ENCODE measurements at regions not wholly inside any gene's neighbourhood (a gene's known extent, or its start where the extent isn't known, plus 50 kb on each side); places are given as distances from the start of the nearest gene placed in this dataset.
"Not testable (repeated sequence)": the region's sequence is repeated elsewhere in the genome, so short reads cannot be mapped to it uniquely, and the experiment has no call there.

DNA sequence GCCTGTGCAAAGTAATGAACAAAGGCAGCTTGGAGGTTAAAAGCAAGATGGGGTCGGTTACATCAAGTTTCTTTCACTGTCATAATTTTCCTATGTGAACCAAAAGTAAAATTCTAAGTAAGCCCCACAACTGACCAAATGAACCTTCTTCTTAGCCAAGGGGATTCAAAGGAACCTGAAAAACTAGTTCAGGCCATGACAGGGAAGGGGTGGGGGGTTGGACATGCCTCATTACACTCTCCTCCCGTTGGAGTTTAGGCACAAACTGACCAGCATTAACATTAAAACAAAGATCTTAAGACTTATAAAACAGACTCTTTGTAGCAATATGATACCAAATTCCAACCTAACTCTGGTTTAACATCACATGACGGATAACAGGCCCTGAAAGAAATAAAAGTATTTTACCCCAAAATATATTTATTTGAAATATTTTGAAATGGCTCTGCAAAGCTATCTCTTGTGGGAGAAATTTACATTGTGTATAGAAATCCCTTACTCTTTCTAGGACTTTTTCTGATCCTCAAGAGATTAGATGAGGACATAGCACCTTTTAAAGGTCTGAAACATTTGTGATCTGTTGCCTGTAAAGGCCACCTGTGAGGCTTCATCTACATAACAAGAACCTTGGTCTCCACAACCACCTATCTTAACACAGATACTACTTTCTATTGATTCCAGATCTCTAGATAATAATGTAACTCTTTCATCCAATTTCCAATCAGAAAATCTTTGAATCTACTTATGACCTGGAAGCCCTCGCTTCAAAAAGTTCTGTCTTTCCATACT lies 1829.0 kb upstream of the MIR17HG start:
- DNase-seq, result no peak

DNA sequence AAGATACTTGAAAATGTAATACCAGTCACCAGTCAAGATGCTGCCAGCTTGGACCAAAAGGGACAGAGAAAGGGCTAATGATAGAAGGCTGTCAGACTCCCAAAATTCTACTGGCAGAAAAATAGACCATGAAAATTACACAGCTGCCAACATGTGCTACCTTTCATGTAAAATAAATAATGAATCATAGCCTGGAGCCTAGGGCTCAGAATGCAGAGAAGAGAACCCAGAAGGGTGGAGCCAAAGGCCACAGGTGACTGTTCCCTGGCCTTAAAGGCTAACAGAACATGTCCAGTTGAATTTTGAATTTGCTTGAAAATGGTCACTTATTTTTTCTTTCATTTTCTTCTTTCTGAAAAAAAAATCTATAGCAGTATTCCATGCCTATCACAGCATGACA lies 1827.0 kb upstream of the MIR17HG start:
- no peak for DNase-seq

DNA sequence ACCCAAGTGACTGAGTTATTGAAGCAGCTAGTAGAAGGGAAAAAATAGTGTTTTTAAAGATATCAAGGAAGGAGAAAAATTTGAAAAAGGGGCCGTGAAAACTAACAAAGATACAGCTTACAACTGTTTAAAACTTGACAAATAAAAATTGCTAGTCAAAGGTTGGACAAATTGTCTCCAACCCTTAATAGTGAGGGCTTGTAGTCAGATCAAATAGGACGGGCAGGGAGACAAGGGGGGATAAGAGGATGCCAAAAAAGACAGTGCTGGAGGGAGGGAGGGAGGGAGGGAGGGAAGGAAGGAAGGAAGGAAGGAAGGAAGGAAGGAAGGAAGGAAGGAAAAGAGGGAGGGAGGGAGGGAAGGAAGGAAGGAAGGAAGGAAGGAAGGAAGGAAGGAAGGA lies 1825.8 kb upstream of the MIR17HG start:
- DNase-seq, result not testable (repeated sequence)

DNA sequence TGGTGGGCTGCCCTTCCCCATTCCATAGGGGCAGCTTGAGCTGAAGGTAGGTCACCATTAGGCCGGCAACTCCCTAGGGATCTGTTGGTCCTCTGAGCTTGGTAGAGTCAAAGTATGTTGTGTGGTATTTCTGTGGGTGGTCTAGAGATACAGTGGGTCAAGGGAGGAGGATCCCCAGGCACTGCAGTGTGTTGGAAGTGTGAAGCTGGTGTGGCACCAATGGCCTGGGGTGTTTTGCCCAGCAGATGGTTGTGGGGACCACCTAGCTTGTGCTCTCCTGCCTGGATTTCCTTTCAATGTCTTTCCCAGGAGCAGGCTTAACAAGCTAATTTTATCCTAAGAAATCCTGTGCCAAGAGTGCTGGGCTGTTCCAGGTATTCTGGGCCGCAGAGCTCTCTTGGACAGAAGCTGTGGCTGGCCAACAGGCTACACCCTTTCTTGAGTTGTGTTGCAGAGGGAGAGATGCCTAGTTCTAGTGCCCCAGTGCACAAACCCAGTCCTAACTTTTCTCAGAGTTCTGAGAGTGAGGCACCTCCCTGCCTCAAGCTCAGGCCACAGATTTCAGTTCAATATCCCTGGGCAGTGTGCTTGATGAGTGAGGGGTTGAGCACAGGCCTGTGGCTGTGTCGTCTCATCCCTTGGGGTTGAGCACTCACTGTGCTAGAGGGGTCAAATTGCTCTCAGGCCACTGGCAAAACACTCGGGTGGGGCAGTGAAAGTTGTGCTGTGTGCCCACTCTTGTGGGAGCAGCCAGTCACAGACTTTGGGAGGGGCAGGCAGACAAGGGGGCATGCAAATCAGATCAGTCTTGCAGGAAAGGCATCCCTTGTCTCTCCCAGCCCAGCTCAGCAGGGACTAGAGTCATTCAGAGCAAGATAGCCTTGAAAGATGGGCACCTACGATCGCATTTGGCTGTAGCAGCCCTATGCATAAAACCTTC lies 1806.1 kb upstream of the MIR17HG start:
- DNase-seq, result no peak

DNA sequence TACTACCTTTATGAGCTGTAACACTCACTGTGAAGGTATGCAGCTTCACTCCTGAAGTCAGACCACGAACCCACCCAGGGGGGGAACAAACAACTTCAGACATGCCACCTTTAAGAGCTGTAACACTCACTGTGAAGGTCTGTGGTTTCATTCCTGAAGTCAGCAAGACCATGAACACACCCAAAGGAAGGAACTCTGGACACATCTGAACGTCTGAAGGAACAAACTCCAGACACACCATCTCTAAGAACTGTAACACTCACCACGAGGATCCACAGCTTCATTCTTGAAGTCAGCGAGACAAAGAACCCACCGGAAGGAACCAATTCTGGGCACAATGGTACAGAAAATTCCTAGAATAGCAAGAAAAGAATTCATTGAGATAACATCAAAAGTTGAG lies 1796.5 kb upstream of the MIR17HG start:
- no peak for DNase-seq

DNA sequence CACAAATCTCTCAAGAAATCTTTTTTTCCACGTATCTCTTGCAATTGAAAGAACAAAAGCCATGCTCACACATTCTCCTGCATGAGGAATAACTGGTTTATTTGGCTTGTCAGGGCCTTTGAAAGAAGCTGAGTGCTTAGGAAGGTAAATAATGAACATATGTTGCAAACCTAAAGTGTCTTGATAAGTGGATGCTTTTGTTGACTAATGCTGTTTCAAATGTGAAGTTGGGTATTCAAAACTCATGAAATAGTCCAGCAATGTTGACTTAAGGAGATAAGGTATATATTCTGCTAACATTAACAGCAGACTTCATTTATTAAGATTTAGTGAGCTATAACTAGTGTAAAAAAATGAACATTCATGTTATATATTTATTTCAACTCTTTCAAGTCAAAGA lies 1792.7 kb upstream of the MIR17HG start:
- no peak for DNase-seq

DNA sequence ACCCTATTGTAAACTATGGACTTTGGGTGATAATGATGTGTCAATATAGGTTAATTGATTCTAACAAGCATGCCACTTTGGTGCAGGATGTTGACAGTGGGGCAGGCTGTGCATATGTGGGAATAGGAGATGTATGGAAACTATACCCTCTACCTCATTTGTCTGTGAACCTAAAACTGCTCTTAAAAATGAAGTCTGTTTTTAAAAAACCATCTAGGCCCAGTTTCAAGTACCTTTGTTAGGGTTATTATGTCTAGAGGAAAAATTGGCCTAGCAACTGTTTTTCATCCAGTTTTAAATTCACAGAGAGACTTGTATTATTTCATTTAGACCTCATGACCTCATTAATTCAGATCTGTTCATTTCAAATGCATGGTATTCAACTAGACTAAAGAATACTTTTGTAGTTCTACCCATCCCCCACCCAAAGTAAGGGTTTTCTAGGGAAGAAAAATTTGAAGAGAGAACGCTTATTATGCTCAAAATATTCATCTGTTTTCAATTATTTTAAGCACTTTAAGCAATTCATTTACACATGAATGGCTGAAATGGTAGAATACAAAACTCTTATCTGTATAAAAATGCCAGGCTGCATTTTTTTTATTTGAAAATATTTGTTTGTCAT lies 1781.9 kb upstream of the MIR17HG start:
- no peak for DNase-seq

DNA sequence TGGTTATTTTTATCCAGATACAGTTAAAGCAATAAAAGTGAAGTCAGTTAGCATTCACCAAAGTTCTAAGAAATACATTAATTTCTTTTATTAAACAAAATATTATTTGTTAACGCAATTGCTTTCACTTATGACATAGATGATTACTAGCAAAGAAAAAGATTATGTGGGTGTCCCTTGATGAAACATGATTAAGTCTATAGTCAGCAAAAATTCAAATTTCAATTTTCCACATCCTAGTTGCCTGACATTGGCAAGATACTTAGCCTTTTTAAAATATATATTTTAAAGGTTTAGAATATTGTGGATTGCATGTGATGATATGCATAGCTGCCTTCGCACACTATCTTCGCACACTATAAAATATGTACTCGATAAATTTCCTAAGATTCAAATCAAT lies 1780.5 kb upstream of the MIR17HG start:
- no peak for DNase-seq

DNA sequence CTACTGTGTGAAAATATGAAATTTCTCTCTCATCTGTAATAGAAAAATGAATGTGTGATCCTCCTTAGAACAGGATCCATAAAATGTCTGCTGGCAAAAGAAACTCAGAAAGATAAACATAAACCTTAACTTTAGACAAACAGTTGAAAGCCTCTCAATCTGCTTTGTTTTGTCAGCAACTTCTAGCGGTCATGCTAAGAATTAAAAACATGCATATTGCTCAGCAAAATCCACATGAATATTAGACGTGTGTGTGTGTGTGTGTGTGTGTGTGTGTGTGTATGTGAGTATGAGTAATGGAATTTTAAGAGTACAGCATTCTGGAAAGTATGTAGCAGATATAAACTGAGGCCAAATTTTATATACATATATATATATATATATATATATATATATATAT lies 1779.2 kb upstream of the MIR17HG start:
- no peak for DNase-seq

DNA sequence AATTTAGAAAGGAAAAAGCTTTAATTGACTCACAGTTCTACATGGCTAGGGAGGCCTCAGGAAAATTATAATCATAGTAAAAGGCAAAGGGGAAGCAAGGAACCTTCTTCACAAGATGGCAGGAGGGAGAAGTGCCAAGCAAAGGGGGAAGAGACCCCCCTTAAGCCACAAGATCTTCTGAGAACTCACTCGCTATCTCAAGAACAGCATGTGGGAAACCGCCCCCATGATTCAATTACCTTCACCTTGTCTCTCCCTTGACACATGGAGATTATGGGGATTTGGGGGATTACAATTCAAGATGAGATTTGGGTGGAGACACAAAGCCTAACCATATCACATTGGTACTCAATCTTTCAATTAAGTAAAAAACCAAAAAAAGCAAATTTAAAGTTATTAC lies 1778.7 kb upstream of the MIR17HG start:
- no peak for DNase-seq

DNA sequence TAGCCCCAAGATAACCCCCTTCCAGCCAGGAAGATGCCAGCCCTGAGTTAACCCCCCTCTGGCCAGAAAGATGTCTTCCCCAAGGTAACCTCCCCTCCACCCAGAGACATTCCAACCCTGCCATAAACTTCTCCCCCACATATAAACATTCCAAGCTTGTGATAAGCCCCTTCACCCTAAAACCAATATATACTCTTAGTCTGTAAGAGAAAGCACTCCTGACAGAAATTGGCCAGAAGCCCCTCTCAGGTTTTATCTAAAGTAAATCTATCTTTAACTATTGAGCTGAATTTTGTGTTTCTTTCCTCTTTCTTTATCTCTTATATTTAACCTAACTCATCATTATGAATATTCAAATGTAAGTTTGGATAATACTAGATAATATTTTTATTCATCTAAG lies 1775.8 kb upstream of the MIR17HG start:
- DNase-seq, result no peak

DNA sequence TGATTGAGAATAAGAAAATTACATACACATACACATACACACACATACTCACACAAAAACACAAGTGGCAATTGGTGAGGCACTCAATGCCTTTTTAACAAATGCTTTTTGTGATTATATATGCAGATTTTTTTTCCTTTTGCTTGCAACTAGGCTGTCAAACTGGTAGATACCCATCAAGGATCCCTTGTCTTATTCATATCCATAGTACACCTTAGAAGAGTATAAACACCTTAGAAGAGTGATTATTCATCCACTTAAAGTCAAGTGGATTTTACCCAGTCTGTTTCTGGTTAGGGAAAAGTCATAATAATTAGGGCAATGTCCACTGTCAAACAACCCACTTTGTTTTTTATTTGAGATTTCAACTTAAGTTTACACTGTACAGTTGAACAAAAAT lies 1773.4 kb upstream of the MIR17HG start:
- DNase-seq, result no peak

DNA sequence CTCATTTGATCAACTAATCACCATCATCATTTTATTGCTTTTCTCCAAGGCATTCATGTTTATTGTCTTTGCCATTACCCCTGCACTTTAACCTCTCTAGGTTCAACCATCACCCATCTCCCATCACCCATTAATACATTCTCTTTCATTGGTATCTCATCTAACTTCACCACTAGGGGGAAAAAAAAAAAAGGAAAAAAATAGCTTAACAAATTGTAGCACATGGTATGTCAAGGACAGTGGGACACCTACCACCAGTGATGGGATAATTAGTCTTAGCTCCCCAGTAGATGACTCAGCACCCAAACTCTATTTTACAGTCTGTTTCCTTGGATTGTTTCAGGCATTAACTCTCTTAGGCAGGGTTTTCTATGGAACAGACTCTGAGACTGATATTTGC lies 1770.2 kb upstream of the MIR17HG start:
- DNase-seq, result no peak

DNA sequence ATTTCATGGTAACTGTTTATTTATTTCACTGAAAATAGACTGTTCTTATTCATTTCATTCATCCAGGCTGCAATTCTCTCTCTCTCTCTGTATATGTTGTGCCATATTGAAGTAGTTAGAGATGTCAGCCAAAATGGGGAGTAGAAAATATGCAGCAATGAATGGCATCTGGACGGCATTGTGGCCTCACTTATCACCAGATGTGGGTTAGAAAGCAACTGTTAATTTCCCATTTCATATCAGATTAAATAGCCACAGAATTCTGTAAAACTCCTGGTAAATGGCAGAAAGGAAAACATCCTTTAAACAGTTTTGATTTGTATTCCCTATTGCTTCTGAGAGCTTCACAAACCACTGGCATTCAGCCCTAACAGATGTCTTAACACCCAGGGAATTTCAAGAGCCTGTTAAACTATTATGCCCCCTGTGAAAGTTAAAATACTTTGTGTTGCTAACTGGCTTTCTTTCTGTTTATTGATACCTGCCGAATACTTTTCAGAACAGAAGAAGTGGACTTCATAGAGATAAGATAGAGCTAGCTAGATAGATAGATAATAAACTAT lies 1763.3 kb upstream of the MIR17HG start:
- DNase-seq, result no peak

DNA sequence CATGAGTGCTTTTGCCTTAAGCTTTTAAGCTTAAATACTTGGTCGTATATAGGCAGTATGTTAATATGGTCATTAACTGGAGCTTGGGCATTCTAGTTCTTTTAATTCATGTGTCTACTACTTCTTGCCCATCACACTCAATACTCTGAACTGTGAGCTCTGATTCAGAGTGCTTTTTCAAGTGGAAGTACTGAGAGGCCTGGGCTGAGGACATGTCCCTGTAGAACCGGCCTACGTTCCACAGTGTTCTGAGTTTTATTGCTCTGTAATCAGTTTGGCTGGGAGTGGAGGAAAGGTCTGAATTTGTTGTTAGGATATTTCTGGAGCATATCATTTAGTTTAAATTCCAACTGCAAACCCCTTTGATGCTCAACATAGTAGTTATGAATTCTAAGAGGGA lies 1744.8 kb upstream of the MIR17HG start:
- no peak for DNase-seq

DNA sequence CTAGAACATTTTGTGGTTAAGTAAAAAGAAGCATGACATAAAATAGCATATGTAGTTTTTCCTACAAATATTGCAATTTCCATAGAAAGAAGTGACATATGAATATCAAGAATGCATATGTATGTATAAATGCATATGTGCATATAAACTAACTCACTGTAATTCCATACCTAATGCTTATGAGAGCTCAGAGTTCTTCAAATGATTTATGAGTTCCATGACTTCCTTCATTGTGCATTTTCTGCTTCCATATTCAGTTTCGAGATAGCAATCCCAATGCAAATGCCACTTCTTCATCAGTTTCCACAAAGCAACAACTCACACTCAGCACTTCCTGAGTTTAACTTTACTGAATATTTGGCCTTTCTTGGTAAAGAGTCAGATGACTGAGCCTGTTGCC lies 1744.3 kb upstream of the MIR17HG start:
- DNase-seq, result no peak

DNA sequence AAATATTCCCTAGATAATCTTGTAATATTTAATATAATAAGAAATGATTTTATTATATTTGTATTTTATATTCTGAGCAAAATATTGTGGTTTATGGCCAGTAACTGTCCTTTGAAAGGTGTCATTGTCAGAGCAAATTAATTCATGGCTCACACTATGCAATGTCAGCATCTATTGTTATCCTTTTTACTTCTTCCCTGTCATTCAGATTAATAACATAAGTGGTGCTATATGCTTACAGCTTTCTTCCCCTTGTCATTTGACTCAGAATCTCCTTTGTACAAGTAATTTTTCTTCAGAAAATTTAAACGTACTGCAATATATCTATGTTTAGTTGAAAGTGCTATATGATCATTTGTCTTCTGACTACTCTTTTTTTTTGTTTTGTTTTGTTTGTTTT lies 1738.2 kb upstream of the MIR17HG start:
- DNase-seq, result no peak

DNA sequence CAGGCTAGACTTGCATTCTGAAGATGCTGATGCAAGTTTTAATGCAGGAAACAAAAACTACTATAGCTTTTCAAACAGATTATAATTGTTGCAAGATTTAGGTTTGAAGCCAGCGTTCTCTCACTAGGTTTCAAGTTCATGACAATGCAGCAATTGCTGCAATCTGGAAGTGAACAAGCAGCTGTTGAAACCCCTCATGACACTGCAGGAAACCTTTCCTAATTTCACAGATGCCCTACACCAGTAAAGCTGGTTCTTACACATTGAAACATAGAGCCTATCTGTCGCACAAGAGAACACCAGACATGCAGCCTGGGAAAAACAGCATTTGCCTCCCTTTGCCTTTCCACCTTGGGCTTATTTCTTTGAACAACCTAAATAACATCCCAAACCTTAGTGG lies 1737.2 kb upstream of the MIR17HG start:
- DNase-seq, result no peak

DNA sequence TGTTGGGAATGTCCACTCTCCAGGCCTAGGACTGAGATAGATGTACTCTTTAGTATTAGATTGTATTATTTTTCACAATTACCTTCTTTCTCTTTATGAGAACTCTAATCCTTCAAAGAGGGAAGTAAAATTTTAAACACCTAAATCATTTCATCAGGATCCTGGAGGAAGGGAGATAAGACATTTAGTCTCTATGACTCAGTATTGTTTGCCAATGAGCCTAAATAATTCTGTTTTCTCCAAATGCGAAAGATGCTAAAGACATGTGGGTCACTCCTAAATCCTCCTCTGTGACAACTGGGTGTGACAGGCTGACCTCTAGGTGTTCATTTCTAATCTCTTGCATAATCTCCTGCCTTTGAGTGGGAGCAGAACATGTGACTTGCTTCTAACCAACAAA lies 1736.6 kb upstream of the MIR17HG start:
- no peak for DNase-seq

DNA sequence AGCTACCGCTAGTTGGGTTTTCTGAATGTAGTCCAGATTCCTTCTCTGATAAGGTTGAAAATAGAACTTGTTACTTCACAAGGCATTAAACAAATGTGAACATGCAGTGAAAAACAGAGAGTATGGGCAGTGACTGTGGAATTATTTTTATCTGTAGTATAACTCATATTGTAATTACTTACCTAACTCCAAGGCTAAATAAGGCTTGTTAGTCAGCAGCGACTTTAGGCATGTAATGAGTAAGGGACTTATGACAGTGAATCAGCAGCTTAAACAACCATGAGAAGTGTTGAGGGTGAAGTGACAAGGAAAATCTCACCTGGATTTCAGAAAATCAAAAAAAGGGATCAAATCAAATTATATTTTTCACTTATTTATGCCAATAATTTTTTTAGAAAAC lies 1719.5 kb upstream of the MIR17HG start:
- no peak for DNase-seq

DNA sequence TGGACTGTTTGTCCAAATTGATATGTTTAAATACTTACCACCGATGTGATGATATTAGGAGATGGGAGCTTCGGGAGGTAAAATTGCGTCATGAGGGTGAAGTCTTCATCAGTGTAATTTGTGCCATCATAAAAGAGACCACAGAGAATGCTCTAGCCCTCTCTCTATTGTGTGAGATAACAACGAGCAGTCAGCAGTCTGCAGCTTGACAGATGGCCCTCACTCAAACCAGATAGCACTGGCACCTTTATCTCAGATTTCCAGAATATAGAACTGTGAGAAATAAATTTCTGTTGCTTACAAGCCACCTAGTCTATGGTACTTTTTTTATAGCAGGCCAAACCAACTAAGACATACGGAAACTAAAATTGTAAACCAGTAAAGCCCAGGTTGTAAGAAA lies 1718.9 kb upstream of the MIR17HG start:
- DNase-seq, result no peak

DNA sequence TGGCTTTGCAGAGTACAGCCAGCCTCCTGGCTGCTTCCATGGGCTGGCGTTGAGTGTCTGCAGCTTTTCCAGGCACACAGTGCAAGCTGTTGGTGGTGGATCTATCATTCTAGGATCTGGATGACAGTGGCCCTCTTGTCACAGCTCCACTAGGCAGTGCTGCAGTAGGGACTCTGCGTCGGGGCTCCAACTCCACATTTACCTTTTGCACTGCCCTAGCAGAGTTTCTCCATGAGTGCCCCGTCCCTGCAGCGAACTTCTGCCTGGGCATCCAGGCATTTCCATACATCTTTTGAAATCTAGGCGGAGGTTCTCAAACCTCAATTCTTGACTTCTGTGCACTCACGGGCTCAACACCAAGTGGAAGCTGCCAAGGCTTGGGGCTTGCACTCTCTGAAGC lies 1697.3 kb upstream of the MIR17HG start:
- no peak for DNase-seq

DNA sequence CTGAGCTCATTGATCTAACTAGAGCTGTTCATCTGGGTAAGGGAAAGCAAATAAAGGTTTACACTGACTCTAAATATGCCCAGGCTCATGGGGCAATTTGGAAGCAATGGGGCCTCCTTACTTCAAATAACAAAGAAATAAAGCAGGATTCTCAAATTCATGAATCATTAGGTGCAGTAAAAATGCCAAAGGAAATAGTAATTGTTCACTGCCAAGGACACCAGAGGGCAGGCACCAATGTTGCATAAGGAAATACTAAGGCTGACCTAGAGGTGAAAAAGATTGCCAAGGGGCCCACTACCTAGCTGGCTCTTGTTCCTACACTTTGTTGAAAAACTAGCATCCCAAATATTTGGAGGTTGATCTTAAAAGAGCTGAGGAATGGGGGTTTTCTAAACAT lies 1686.7 kb upstream of the MIR17HG start:
- no peak for DNase-seq

All from GF-D8 (cell line).